H1 (cell line): ENCODE measurements at regions not wholly inside any gene's neighbourhood (a gene's known extent, or its start where the extent isn't known, plus 50 kb on each side); places are given as distances from the start of the nearest gene placed in this dataset.

Experiments used
- CHD1 ChIP-seq: IDR thresholded peaks from 2 replicates; pipeline ENCODE4 v1.6.1; 2012; ENCODE audit warnings: low read depth, low read length, improper control_type of control experiment
- JUND ChIP-seq: IDR thresholded peaks from 2 replicates; pipeline ENCODE4 v1.6.1; 2011; ENCODE audit warnings: mild to moderate bottlenecking, improper control_type of control experiment, low read length

DNA sequence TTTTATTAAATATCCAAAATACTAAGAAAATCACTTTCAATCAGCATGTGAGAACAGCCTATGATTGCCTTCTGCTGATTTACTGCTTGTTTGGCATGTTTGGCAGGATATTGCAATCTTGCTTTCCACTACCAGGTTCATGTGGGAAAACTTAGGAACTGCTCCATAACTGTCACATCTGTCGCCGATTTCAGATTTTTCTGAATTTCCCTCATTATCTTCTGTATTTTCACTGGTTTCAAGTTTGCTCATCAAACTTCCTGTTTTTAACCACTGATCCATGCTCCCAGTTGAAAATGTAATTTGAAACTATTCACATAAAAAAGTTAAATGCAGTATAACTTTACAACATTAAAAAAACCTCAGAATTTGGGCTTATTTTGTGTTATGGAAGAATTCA, 93.0 kb downstream of the NFKBIZ start (continued):
- TF ChIP-seq JUND (no peak), CHD1 (no peak)
